GM12892 (cell line): ENCODE measurements at regions not wholly inside any gene's neighbourhood (a gene's known extent, or its start where the extent isn't known, plus 50 kb on each side); places are given as distances from the start of the nearest gene placed in this dataset.

Experiments
- POLR2A ChIP-seq: IDR thresholded peaks from 2 replicates; pipeline ENCODE4 v1.6.1; 2011; ENCODE audit warnings: low read depth, low read length, control low read depth
- POLR2AphosphoS5 ChIP-seq: IDR thresholded peaks from 2 replicates; pipeline ENCODE4 v1.6.1; 2011; ENCODE audit warnings: low read depth, low read length, control low read depth
- TAF1 ChIP-seq: IDR thresholded peaks from 2 replicates; pipeline ENCODE4 v1.6.1; 2011; ENCODE audit warnings: low read depth, mild to moderate bottlenecking, control low read depth, low read length, borderline replicate concordance

DNA sequence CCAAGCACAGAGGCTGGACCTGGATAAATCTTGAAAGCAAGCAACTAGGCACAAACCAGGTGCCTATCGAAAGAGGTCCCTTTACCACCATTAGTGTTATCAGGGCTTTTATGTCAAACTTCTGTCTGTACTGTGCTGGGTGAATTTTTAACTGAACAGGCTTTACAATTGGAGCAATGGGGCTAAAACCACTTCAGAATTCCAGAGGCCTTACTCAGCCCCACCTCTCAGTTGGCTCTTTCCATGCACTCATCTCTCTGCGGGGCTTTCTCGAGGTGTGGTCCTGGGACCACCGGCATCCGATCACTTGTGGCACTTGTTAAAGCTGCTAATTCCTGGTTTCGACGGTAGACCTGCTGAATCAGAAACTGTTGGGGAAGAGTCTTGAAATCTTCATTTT is 232.5 kb downstream of the SOX4 start:
- TF ChIP-seq POLR2A (no peak), POLR2AphosphoS5 (no peak), TAF1 (no peak)
